Mesenchymal stem cell (in vitro differentiated cells and primary cell): ENCODE measurements at regions not wholly inside any gene's neighbourhood (a gene's known extent, or its start where the extent isn't known, plus 50 kb on each side); places are given as distances from the start of the nearest gene placed in this dataset.

Experiments
- DNase-seq: peaks from one replicate; pipeline ENCODE4 v3.0.0-alpha.2; 2013
- H2AFZ ChIP-seq: one replicate; pipeline ENCODE4 v1.6.1; 2013; ENCODE audit warnings: low read depth, mild to moderate bottlenecking, control low read depth, inconsistent platforms, low read length, moderate library complexity
- H2AK5ac ChIP-seq: 2 replicates; pipeline ENCODE4 v1.6.1; 2013; ENCODE audit warnings: low read length, moderate library complexity, mild to moderate bottlenecking, inconsistent platforms; ENCODE audit not compliant: severe bottlenecking
- H2BK120ac ChIP-seq: one replicate; pipeline ENCODE4 v1.6.1; 2013; ENCODE audit warnings: low read depth, mild to moderate bottlenecking, inconsistent platforms, low read length, moderate library complexity
- H2BK12ac ChIP-seq, 2 experiments: one replicate each; pipeline ENCODE4 v1.6.1; 2013; ENCODE audit warnings: inconsistent platforms in 2 of 2, low read length in 2 of 2, mild to moderate bottlenecking in 2 of 2, moderate library complexity in 2 of 2, control low read depth in 1 of 2
- H2BK15ac ChIP-seq: one replicate; pipeline ENCODE4 v1.6.1; 2013; ENCODE audit warnings: mild to moderate bottlenecking, low read depth, inconsistent platforms; ENCODE audit not compliant: poor library complexity, severe bottlenecking
- H2BK5ac ChIP-seq: 2 replicates; pipeline ENCODE4 v1.6.1; 2013; ENCODE audit warnings: low read depth, mild to moderate bottlenecking, low read length, control low read depth, inconsistent platforms; ENCODE audit not compliant: poor library complexity, severe bottlenecking
- H3K14ac ChIP-seq, 2 experiments: one replicate each; pipeline ENCODE4 v1.6.1; 2013; ENCODE audit warnings: inconsistent platforms in 2 of 2, low read length in 2 of 2, control low read depth in 1 of 2, mild to moderate bottlenecking in 1 of 2, moderate library complexity in 1 of 2
- H3K18ac ChIP-seq, 2 experiments: one replicate each; pipeline ENCODE4 v1.6.1; 2013; ENCODE audit warnings: inconsistent platforms in 2 of 2, low read length in 2 of 2, control low read depth in 1 of 2, low read depth in 1 of 2, mild to moderate bottlenecking in 1 of 2
- H3K23ac ChIP-seq, 2 experiments: one replicate each; pipeline ENCODE4 v1.6.1; 2013; ENCODE audit warnings: inconsistent platforms in 2 of 2, low read length in 2 of 2, mild to moderate bottlenecking in 2 of 2, moderate library complexity in 2 of 2, control low read depth in 1 of 2
- H3K27ac ChIP-seq: 2 replicates; pipeline ENCODE4 v1.5.1; 2013; ENCODE audit warnings: mild to moderate bottlenecking, moderate library complexity, low read length, control low read depth, inconsistent platforms; ENCODE audit not compliant: poor library complexity, severe bottlenecking
- H3K27me3 ChIP-seq, 2 experiments: 2 replicates each; pipeline versions ENCODE4 v1.6.1 to v1.7.0; 2013; ENCODE audit warnings: low read length in 2 of 2, mild to moderate bottlenecking in 2 of 2, moderate library complexity in 2 of 2, control low read depth in 1 of 2, inconsistent platforms in 1 of 2; ENCODE audit not compliant: control insufficient read depth in 1 of 2, insufficient read depth in 1 of 2
- H3K36me3 ChIP-seq, 2 experiments: 2 replicates each; pipeline versions ENCODE4 v1.6.1 to v1.7.0; 2013; ENCODE audit warnings: low read length in 2 of 2, control low read depth in 1 of 2, inconsistent platforms in 1 of 2, low read depth in 1 of 2, mild to moderate bottlenecking in 1 of 2; ENCODE audit not compliant: insufficient read depth in 2 of 2, control insufficient read depth in 1 of 2
- H3K4ac ChIP-seq, 2 experiments: one replicate each; pipeline ENCODE4 v1.6.1; 2013; ENCODE audit warnings: inconsistent platforms in 2 of 2, low read length in 2 of 2, mild to moderate bottlenecking in 2 of 2, moderate library complexity in 2 of 2, control low read depth in 1 of 2, low read depth in 1 of 2
- H3K4me1 ChIP-seq: 2 replicates; pipeline ENCODE4 v1.6.1; 2013; ENCODE audit warnings: low read depth, low read length, control low read depth; ENCODE audit not compliant: control insufficient read depth, insufficient read depth
- H3K4me2 ChIP-seq: 2 replicates; pipeline ENCODE4 v1.6.1; 2013; ENCODE audit warnings: low read length, mild to moderate bottlenecking, inconsistent platforms; ENCODE audit not compliant: poor library complexity, severe bottlenecking
- H3K4me3 ChIP-seq, 2 experiments: 2 replicates each; pipeline versions ENCODE4 v1.5.1 to v1.7.0; 2013; ENCODE audit warnings: low read length in 2 of 2, mild to moderate bottlenecking in 2 of 2, control low read depth in 1 of 2, low read depth in 1 of 2; ENCODE audit not compliant: insufficient read depth in 1 of 2
- H3K79me1 ChIP-seq: replicated peaks from 2 replicates; pipeline ENCODE4 v1.6.1; 2013; ENCODE audit warnings: mild to moderate bottlenecking, control low read depth, low read length, inconsistent platforms; ENCODE audit not compliant: poor library complexity, severe bottlenecking
- H3K9ac ChIP-seq: 2 replicates; pipeline ENCODE4 v1.7.0; 2013; ENCODE audit warnings: mild to moderate bottlenecking, low read length, moderate library complexity
- H3K9me3 ChIP-seq: 2 replicates; pipeline ENCODE4 v1.7.0; 2013; ENCODE audit warnings: mild to moderate bottlenecking, low read length; ENCODE audit not compliant: control insufficient read depth
- H4K8ac ChIP-seq: one replicate; pipeline ENCODE4 v1.6.1; 2013; ENCODE audit warnings: inconsistent platforms, mild to moderate bottlenecking, low read length, moderate library complexity
- H4K91ac ChIP-seq: one replicate; pipeline ENCODE4 v1.6.1; 2013; ENCODE audit warnings: mild to moderate bottlenecking, low read length, inconsistent platforms
- WGBS: methylation state at CpG from one replicate; pipeline ENCODE4 v1.1.7; 2013; ENCODE audit warnings: mixed read lengths; 5-methylcytosine and 5-hydroxymethylcytosine counted together

GRCh38 chr20:39877788-39878187 lies 811.2 kb downstream of the MAFB start:
- Histone ChIP-seq H3K18ac (no peak overlapping the region), H4K91ac (no peak overlapping the region), H3K36me3 (no peaks in the 10 kb centered on the region), H3K4ac (no peak overlapping the region), H3K27ac (no peak overlapping the region), H3K9me3 (no peaks in the 10 kb centered on the region), H2BK12ac (no peak overlapping the region), H4K8ac (no peak overlapping the region), H3K23ac (no peak overlapping the region), H3K14ac (no peak overlapping the region), H2AK5ac (no peak overlapping the region), H3K4me1 (no peaks in the 10 kb centered on the region), H2AFZ (no peak overlapping the region), H2BK5ac (no peak overlapping the region), H3K79me1 (no peaks in the 10 kb centered on the region), H2BK120ac (no peak overlapping the region), H3K4me2 (no peak overlapping the region), H2BK15ac (no peak overlapping the region), H3K4me3 (no peak overlapping the region), H3K9ac (no peak overlapping the region), H3K27me3 (peaks cover 0 to 7% of the 10 kb centered on the region in 2 experiments)
- 74% methylated on average over 2 of the region's 2 CpGs for WGBS
- no peak for DNase-seq

- no peak overlapping the region for H3K4ac ChIP-seq
- H2AK5ac ChIP-seq, result no peak overlapping the region
- no peak overlapping the region for H2AFZ ChIP-seq
- WGBS, result 71% methylated on average over 9 of the region's 10 CpGs
- no peak overlapping the region for H3K4me2 ChIP-seq
- H3K27me3 ChIP-seq, result peaks cover 0 to 7% of the 10 kb centered on the region in 2 experiments
- no peaks in the 10 kb centered on the region for H3K9me3 ChIP-seq
- no peak overlapping the region for H4K8ac ChIP-seq
- H3K9ac ChIP-seq, result no peak overlapping the region
- no peak for DNase-seq
- no peaks in the 10 kb centered on the region for H3K4me1 ChIP-seq
- H3K4me3 ChIP-seq, result no peak overlapping the region
- no peak overlapping the region for H2BK12ac ChIP-seq
- no peak overlapping the region for H4K91ac ChIP-seq
- no peaks in the 10 kb centered on the region for H3K79me1 ChIP-seq
- H3K23ac ChIP-seq, result no peak overlapping the region
- no peak overlapping the region for H2BK5ac ChIP-seq
- H3K14ac ChIP-seq, result no peak overlapping the region
- H2BK120ac ChIP-seq, result no peak overlapping the region
- H3K36me3 ChIP-seq, result no peaks in the 10 kb centered on the region
- no peak overlapping the region for H2BK15ac ChIP-seq
- H3K18ac ChIP-seq, result no peak overlapping the region
- no peak overlapping the region for H3K27ac ChIP-seq
Observed at GRCh38 chr20:39876976-39877635, 811.9 kb downstream of the MAFB start.

- Histone ChIP-seq H3K27ac (no peak overlapping the region), H3K4me2 (no peak overlapping the region), H4K8ac (no peak overlapping the region), H3K27me3 (peaks cover 0 to 7% of the 10 kb centered on the region in 2 experiments), H2AFZ (no peak overlapping the region), H3K23ac (no peak overlapping the region), H3K9me3 (no peaks in the 10 kb centered on the region), H3K79me1 (no peaks in the 10 kb centered on the region), H2AK5ac (no peak overlapping the region), H3K18ac (no peak overlapping the region), H2BK15ac (no peak overlapping the region), H3K14ac (no peak overlapping the region), H2BK5ac (no peak overlapping the region), H3K9ac (no peak overlapping the region), H3K4me1 (no peaks in the 10 kb centered on the region), H3K4ac (no peak overlapping the region), H2BK120ac (no peak overlapping the region), H3K4me3 (no peak overlapping the region), H4K91ac (no peak overlapping the region), H3K36me3 (no peaks in the 10 kb centered on the region), H2BK12ac (no peak overlapping the region)
- WGBS, result 61% methylated on average over 3 of the region's 3 CpGs
- no peak for DNase-seq
Observed at GRCh38 chr20:39875492-39876110, 813.4 kb downstream of the MAFB start.

DNA sequence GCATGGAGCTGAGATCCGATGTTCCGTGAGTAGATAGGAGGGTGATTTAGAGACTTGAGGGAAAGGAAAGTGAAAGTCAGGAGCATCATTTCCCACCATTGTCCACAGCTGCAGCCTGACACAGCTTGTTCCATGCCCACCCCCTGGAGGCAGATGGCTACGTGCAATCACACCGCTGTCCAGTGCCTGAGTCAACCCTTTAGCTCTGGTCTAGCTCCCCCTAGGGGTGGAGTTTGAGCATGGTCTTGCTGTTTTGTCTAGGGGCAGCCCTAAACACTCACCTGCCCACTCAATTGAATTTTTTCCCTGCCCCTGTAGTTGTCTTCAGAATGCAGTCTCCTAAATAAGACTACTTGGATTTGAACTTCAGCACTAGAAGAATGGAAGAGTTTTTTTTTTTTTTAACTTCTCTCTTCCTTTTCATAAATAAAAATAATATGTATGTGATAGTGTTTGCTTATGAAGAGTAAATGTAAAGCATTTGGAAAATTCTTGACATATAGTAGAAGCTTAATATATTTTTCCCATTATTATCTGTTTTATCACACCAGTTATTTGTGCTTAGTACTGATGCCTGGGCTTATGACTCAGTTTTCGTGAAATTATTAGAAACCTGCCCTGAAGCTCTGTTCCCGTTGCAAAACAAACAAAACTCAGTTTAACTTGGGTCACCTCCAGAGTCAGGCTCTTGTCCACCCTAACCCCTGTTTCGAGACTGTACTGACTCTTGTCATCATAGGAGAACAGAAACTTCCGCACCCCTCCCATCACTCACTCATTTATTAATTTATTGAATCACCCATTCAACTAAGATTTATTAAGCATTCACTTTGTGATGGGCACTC lies 814.8 kb downstream of the MAFB start:
- Histone ChIP-seq H2BK15ac (no peak overlapping the region), H3K4me3 (no peak overlapping the region), H3K18ac (no peak overlapping the region), H3K27me3 (peaks cover 0 to 7% of the 10 kb centered on the region in 2 experiments), H4K8ac (no peak overlapping the region), H3K14ac (no peak overlapping the region), H2BK120ac (no peak overlapping the region), H2AFZ (no peak overlapping the region), H3K27ac (no peak overlapping the region), H3K23ac (no peak overlapping the region), H3K79me1 (no peaks in the 10 kb centered on the region), H3K9ac (no peak overlapping the region), H3K4ac (no peak overlapping the region), H3K9me3 (no peaks in the 10 kb centered on the region), H3K4me1 (no peaks in the 10 kb centered on the region), H2BK5ac (no peak overlapping the region), H2BK12ac (no peak overlapping the region), H3K4me2 (no peak overlapping the region), H4K91ac (no peak overlapping the region), H3K36me3 (no peaks in the 10 kb centered on the region), H2AK5ac (no peak overlapping the region)
- peak; percentile 75 for DNase-seq
- WGBS, result 74% methylated on average over 8 of the region's 8 CpGs
